Right hindlimb (tissue), 1 donor: ENCODE measurements at regions not wholly inside any gene's neighbourhood (a gene's known extent, or its start where the extent isn't known, plus 50 kb on each side); places are given as distances from the start of the nearest gene placed in this dataset.

Source experiments
- DNase-seq: peaks from one replicate; pipeline ENCODE4 v3.0.0-alpha.2; 2018

GRCh38 chr6:40312213-40313015 lies 274.8 kb downstream of the LRFN2 start:
- no peak for DNase-seq

- peak; percentile 61 for DNase-seq
Observed at GRCh38 chr6:40308533-40309306, 278.4 kb downstream of the LRFN2 start.

GRCh38 chr6:40307712-40308111 lies 279.5 kb downstream of the LRFN2 start:
- no peak for DNase-seq

- no peak for DNase-seq
Observed at GRCh38 chr6:40302856-40303454, 284.2 kb downstream of the LRFN2 start.

GRCh38 chr6:40299681-40300080 lies 287.5 kb downstream of the LRFN2 start:
- DNase-seq, result no peak

GRCh38 chr6:40298207-40298606 lies 289.0 kb downstream of the LRFN2 start:
- DNase-seq, result no peak

- no peak for DNase-seq
Observed at GRCh38 chr6:40295251-40295950, 291.8 kb downstream of the LRFN2 start.

GRCh38 chr6:40293460-40294185 lies 293.5 kb downstream of the LRFN2 start:
- DNase-seq, result no peak

GRCh38 chr6:40293060-40293459 lies 294.1 kb downstream of the LRFN2 start:
- no peak for DNase-seq

- no peak for DNase-seq
Observed at GRCh38 chr6:40290816-40291215, 296.3 kb downstream of the LRFN2 start.

GRCh38 chr6:40288919-40289318 lies 298.2 kb downstream of the LRFN2 start:
- no peak for DNase-seq

- DNase-seq, result no peak
Observed at GRCh38 chr6:40287296-40287850, 299.8 kb downstream of the LRFN2 start.

GRCh38 chr6:40286721-40287120 lies 300.4 kb downstream of the LRFN2 start:
- no peak for DNase-seq

- no peak for DNase-seq
Observed at GRCh38 chr6:40285996-40286395, 301.2 kb downstream of the LRFN2 start.

GRCh38 chr6:40285535-40285934 lies 301.6 kb downstream of the LRFN2 start:
- no peak for DNase-seq

GRCh38 chr6:40282986-40283385 lies 304.2 kb downstream of the LRFN2 start:
- peak; percentile 41 for DNase-seq

GRCh38 chr6:40281402-40281801 lies 305.8 kb downstream of the LRFN2 start:
- DNase-seq, result no peak

- no peak for DNase-seq
Observed at GRCh38 chr6:40280231-40280630, 306.9 kb downstream of the LRFN2 start.

GRCh38 chr6:40276141-40276540 lies 311.0 kb downstream of the LRFN2 start:
- DNase-seq, result no peak

GRCh38 chr6:40274058-40274457 lies 313.1 kb downstream of the LRFN2 start:
- no peak for DNase-seq

GRCh38 chr6:40268614-40269013 lies 318.6 kb downstream of the LRFN2 start:
- DNase-seq, result no peak

GRCh38 chr6:40268166-40268565 lies 319.0 kb downstream of the LRFN2 start:
- no peak for DNase-seq
